Ovary (tissue), 7 donors: ENCODE measurements at regions not wholly inside any gene's neighbourhood (a gene's known extent, or its start where the extent isn't known, plus 50 kb on each side); places are given as distances from the start of the nearest gene placed in this dataset.

ENCODE experiments used
- DNase-seq, 5 donors: peaks; one replicate each; pipeline ENCODE4 v3.0.0-alpha.2; 2019 to 2020
- H3K27ac ChIP-seq, 2 donors: fragments of 200-600 bp; one replicate each; pipeline versions ENCODE4 v1.5.1 to v1.8.0; 2019 to 2022
- H3K27me3 ChIP-seq: fragments of 200-600 bp; one replicate; pipeline ENCODE4 v1.8.0; 2022
- H3K36me3 ChIP-seq: fragments of 200-600 bp; sonication (generic); one replicate; pipeline ENCODE4 v1.5.1; 2019
- H3K4me1 ChIP-seq: one replicate; pipeline ENCODE4 v1.8.1; 2013; ENCODE audit warnings: mild to moderate bottlenecking, moderate library complexity; ENCODE audit not compliant: insufficient read depth
- H3K4me3 ChIP-seq: fragments of 200-600 bp; sonication (generic); one replicate; pipeline ENCODE4 v1.5.1; 2017
- H3K9me3 ChIP-seq, 2 donors: fragments of 200-600 bp in 1 of 2; sonication (generic) in 1 of 2; one replicate each; pipeline versions ENCODE4 v1.5.1 to v1.8.1; 2013 to 2019; ENCODE audit warnings: mild to moderate bottlenecking in 1 of 2, moderate library complexity in 1 of 2
- EP300 ChIP-seq: sonication (generic); formaldehyde crosslinking; IDR thresholded peaks from one replicate; pipeline ENCODE4 v1.6.1; 2017; ENCODE audit warnings: antibody characterized with exemption
- POLR2A ChIP-seq: fragments of 450-650 bp; IDR thresholded peaks from one replicate; pipeline ENCODE4 v1.6.1; 2017; ENCODE audit warnings: antibody characterized with exemption, mild to moderate bottlenecking, moderate library complexity
- WGBS, 3 donors: extraction: QIAGEN DNeasy Blood & Tissue Kit in 1 of 3; methylation state at CpG; one replicate each; pipeline versions ENCODE4 v1.1.5 to v1.1.7; 2013 to 2017; 5-methylcytosine and 5-hydroxymethylcytosine counted together
- intact Hi-C, 4 donors: fragments of 100-400 bp; cut with DNase I; formaldehyde crosslinking; loops; one replicate each; pipeline versions ENCODE4 v1.11.0 to v1.15.1; 2022 to 2023
- TF ChIP-seq, protein P1 (sequence below), 3 donors: fragments of 450-650 bp in 2 of 3; fragments of 200-600 bp in 1 of 3; IDR thresholded peaks; one replicate each; pipeline versions ENCODE4 v1.5.1 to v1.8.0; 2016 to 2022; ENCODE audit warnings: antibody characterized with exemption in 3 of 3, mild to moderate bottlenecking in 1 of 3
- donor health status: DM: no; HTN: no; CAD: no; lungs with moderate emphysema.
- donor health status: DM: no; HTN: no; CAD: no.
- donor health status: Bipolar disorder and iron deficiency.
- donor health status: DM: no; HTN: no; CAD: no.
- donor health status: DM: yes; HTN: yes; CAD: no.

DNA sequence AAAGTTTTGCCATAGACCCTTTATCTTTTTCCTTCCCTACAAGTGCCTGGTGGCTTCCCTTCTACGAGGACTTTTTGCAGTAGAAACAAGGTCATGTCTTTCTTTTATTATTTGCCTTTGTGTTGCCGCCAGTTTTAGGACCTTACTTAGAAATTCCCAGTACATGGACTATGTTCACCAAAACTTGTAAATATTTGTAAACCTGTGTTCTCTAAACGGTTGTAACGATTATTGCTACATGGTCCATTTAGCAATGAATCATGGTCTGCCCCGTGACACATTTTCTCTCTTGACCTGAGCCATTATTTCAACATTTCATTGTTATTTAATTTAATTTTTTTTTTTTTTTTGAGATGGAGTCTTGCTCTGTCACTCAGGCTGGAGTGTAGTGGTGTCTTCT is 110.7 kb downstream of the MFAP3L start:
- no peaks in the 10 kb centered on the region for H3K36me3 ChIP-seq
- no peak overlapping the region for H3K4me3 ChIP-seq
- H3K9me3 ChIP-seq: no peaks in the 10 kb centered on the region
- H3K4me1 ChIP-seq: no peaks in the 10 kb centered on the region
- no peaks in the 10 kb centered on the region for H3K27me3 ChIP-seq
- intact Hi-C loops: no loop called here
- TF ChIP-seq, protein P1, sequence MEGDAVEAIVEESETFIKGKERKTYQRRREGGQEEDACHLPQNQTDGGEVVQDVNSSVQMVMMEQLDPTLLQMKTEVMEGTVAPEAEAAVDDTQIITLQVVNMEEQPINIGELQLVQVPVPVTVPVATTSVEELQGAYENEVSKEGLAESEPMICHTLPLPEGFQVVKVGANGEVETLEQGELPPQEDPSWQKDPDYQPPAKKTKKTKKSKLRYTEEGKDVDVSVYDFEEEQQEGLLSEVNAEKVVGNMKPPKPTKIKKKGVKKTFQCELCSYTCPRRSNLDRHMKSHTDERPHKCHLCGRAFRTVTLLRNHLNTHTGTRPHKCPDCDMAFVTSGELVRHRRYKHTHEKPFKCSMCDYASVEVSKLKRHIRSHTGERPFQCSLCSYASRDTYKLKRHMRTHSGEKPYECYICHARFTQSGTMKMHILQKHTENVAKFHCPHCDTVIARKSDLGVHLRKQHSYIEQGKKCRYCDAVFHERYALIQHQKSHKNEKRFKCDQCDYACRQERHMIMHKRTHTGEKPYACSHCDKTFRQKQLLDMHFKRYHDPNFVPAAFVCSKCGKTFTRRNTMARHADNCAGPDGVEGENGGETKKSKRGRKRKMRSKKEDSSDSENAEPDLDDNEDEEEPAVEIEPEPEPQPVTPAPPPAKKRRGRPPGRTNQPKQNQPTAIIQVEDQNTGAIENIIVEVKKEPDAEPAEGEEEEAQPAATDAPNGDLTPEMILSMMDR (IDR thresholded peaks at IDR 0.05): no peak
- no peak for TF ChIP-seq EP300
- TF ChIP-seq POLR2A: no peak
- no peak for DNase-seq
- H3K27ac ChIP-seq: no peak overlapping the region
- WGBS, 3 donors: 82 to 86% (median 83%) methylated on average over 5 of the region's 5 CpGs

DNA sequence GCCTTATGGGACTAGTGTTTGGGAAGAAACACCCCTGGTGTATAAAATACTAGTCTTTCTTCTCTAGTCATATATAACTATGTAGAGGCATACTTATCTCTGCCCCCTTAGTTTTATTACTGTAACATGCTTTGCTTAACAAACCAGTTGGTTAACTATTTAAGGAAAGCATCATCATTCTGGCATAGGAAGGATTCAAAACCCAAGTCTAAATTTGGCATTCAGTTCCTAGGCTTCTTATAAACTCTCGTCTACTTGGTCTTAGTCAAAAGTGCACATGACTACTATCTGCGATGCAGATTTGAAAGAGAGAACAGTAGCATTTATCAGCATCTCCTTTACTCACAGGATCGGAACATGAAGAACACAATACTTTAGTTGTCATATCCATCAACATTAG is 111.3 kb downstream of the MFAP3L start:
- DNase-seq: no peak
- Histone ChIP-seq H3K4me3 (no peak overlapping the region), H3K27me3 (no peaks in the 10 kb centered on the region), H3K9me3 (no peaks in the 10 kb centered on the region), H3K36me3 (no peaks in the 10 kb centered on the region), H3K4me1 (no peaks in the 10 kb centered on the region), H3K27ac (no peak overlapping the region)
- WGBS, 3 donors: 87 to 91% (median 89%) methylated on average over 3 of the region's 3 CpGs
- intact Hi-C loops: no loop called here
- TF ChIP-seq EP300 (no peak), POLR2A (no peak)
- TF ChIP-seq, protein P1 (IDR thresholded peaks at IDR 0.05): no peak

DNA sequence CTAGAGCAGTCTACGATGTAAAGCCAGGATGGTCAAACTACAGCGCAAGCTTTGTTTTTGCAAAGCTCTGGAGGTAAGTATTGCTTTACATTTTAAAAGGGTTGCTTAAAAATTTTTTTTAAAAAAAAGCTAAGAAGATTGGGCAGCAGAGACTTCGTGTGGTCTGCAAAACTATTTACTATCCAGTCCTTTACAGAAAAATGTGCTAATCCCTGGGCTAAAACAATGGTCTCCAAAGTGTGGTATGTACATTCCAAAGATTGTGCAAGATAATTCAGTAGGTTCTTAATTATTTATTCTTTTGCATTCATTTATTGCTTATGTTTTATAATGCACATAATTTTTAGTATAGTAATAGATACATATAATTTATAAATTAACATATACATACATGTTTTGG is 113.2 kb downstream of the MFAP3L start:
- H3K4me1 ChIP-seq: no peaks in the 10 kb centered on the region
- H3K27ac ChIP-seq: no peak overlapping the region
- H3K9me3 ChIP-seq: no peaks in the 10 kb centered on the region
- TF ChIP-seq EP300 (no peak), POLR2A (no peak)
- TF ChIP-seq, protein P1 (IDR thresholded peaks at IDR 0.05): no peak
- H3K36me3 ChIP-seq: no peaks in the 10 kb centered on the region
- no peak for DNase-seq
- WGBS, 3 donors: 81 to 85% (median 84%) methylated on average over 3 of the region's 3 CpGs
- no peak overlapping the region for H3K4me3 ChIP-seq
- intact Hi-C loops: no loop called here
- H3K27me3 ChIP-seq: no peaks in the 10 kb centered on the region

DNA sequence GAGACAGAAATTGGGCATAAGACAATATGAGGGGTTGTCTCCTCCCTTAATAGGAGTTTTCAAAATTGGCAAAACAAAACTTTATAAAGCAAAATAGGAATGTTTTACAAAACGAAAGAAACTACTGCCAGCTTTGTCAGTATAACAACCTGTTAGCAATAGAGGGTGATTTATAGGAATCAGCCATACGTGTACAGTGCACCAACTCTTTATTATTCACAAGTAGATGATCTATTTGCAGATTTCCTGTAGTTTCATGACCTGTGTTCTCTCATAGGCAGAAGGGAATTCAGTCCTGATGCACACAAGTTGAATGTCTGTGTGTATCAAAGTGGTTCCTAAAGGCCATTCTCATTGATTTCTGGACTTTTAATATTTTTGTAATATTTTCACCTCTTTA is 116.3 kb downstream of the MFAP3L start:
- Histone ChIP-seq H3K4me1 (no peaks in the 10 kb centered on the region), H3K9me3 (no peaks in the 10 kb centered on the region), H3K27ac (no peak overlapping the region), H3K27me3 (no peaks in the 10 kb centered on the region), H3K4me3 (no peak overlapping the region), H3K36me3 (no peaks in the 10 kb centered on the region)
- 34 to 43% (median 42%) methylated on average over 2 of the region's 2 CpGs for WGBS, 3 donors
- no peak for DNase-seq
- TF ChIP-seq, protein P1 (IDR thresholded peaks at IDR 0.05): no peak
- TF ChIP-seq POLR2A (no peak), EP300 (no peak)
- intact Hi-C loops: no loop called here

DNA sequence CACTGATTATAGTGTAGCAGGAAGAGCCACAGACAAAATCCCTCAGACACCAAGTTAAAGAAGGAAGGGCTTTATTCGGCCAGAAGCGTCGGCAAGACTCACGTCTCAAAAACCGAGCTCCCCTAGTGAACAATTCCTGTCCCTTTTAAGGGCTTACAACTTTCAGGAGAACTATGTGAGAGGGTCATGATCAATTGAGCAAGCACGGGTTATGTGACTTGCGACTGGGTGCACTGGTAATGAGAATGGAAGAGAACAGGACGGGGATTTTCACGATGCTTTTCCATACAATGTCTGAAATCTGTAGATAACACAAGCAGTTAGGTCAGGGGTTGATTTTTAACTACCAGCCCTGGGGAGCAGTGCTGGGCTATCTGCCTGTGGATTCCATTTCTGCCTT is 116.7 kb downstream of the MFAP3L start:
- intact Hi-C loops: no loop called here
- DNase-seq: no peak
- Histone ChIP-seq H3K4me3 (no peak overlapping the region), H3K27me3 (no peaks in the 10 kb centered on the region), H3K9me3 (no peaks in the 10 kb centered on the region), H3K36me3 (no peaks in the 10 kb centered on the region), H3K27ac (no peak overlapping the region), H3K4me1 (no peaks in the 10 kb centered on the region)
- TF ChIP-seq POLR2A (no peak), EP300 (no peak)
- TF ChIP-seq, protein P1 (IDR thresholded peaks at IDR 0.05): no peak
- 81 to 86% (median 83%) methylated on average over 9 of the region's 9 CpGs for WGBS, 3 donors
